Endothelial cell (in vitro differentiated cells): ENCODE measurements at regions not wholly inside any gene's neighbourhood (a gene's known extent, or its start where the extent isn't known, plus 50 kb on each side); places are given as distances from the start of the nearest gene placed in this dataset.
"Not testable (repeated sequence)": the region's sequence is repeated elsewhere in the genome, so short reads cannot be mapped to it uniquely, and the experiment has no call there.

Source experiments
- DNase-seq: peaks from one replicate; pipeline ENCODE4 v3.0.0; 2021; ENCODE audit warnings: low spot score
- H3K27ac Mint-ChIP-seq: one replicate; pipeline ENCODE4 v1.8.0; 2021; ENCODE audit warnings: mixed read lengths, inconsistent platforms; ENCODE audit not compliant: unreplicated experiment
- H3K27me3 Mint-ChIP-seq: one replicate; pipeline ENCODE4 v1.8.0; 2021; ENCODE audit warnings: mild to moderate bottlenecking, moderate library complexity, mixed read lengths, inconsistent platforms; ENCODE audit not compliant: unreplicated experiment
- H3K36me3 Mint-ChIP-seq: one replicate; pipeline ENCODE4 v1.8.0; 2021; ENCODE audit warnings: mild to moderate bottlenecking, low read depth, mixed read lengths, inconsistent platforms; ENCODE audit not compliant: unreplicated experiment
- H3K4me1 Mint-ChIP-seq: one replicate; pipeline ENCODE4 v1.8.0; 2021; ENCODE audit warnings: mild to moderate bottlenecking, mixed read lengths, inconsistent platforms; ENCODE audit not compliant: unreplicated experiment
- H3K4me3 Mint-ChIP-seq: one replicate; pipeline ENCODE4 v1.8.0; 2021; ENCODE audit warnings: mild to moderate bottlenecking, mixed read lengths, inconsistent platforms; ENCODE audit not compliant: unreplicated experiment
- H3K9me3 Mint-ChIP-seq: one replicate; pipeline ENCODE4 v1.8.0; 2021; ENCODE audit warnings: mixed read lengths, inconsistent platforms; ENCODE audit not compliant: unreplicated experiment
- CTCF ChIP-seq: fragments of 200-600 bp; sonication (generic); IDR thresholded peaks from one replicate; pipeline ENCODE4 v1.5.0; 2021; ENCODE audit warnings: antibody characterized with exemption; ENCODE audit not compliant: unreplicated experiment

- Mint-ChIP-seq H3K27me3 (no peaks in the 10 kb centered on the region), H3K9me3 (no peaks in the 10 kb centered on the region), H3K4me3 (no peak overlapping the region), H3K4me1 (no peaks in the 10 kb centered on the region), H3K36me3 (no peaks in the 10 kb centered on the region), H3K27ac (no peak overlapping the region)
- TF ChIP-seq CTCF: no peak
- no peak for DNase-seq
Measured at GRCh38 chr4:135921081-135921480, 1611.2 kb downstream of the PCDH18 start.

- H3K4me1 Mint-ChIP-seq: no peaks in the 10 kb centered on the region
- no peaks in the 10 kb centered on the region for H3K36me3 Mint-ChIP-seq
- H3K4me3 Mint-ChIP-seq: no peak overlapping the region
- H3K9me3 Mint-ChIP-seq: no peaks in the 10 kb centered on the region
- no peak for DNase-seq
- TF ChIP-seq CTCF: no peak
- no peak overlapping the region for H3K27ac Mint-ChIP-seq
- H3K27me3 Mint-ChIP-seq: no peaks in the 10 kb centered on the region
Measured at GRCh38 chr4:135917011-135917410, 1615.3 kb downstream of the PCDH18 start.

GRCh38 chr4:135900956-135901355 is 1631.3 kb downstream of the PCDH18 start:
- Mint-ChIP-seq H3K36me3 (no peaks in the 10 kb centered on the region), H3K27ac (no peak overlapping the region), H3K9me3 (no peaks in the 10 kb centered on the region), H3K4me1 (no peaks in the 10 kb centered on the region), H3K27me3 (no peaks in the 10 kb centered on the region), H3K4me3 (no peak overlapping the region)
- DNase-seq: no peak
- TF ChIP-seq CTCF: no peak

GRCh38 chr4:135864304-135864703 is 1662.7 kb upstream of the PABPC4L start:
- DNase-seq: peak; percentile 59
- not testable (repeated sequence) for H3K9me3 Mint-ChIP-seq, H3K27me3 Mint-ChIP-seq, H3K36me3 Mint-ChIP-seq, H3K4me3 Mint-ChIP-seq, H3K4me1 Mint-ChIP-seq
- peak; percentile 53 for TF ChIP-seq CTCF
- H3K27ac Mint-ChIP-seq: peak overlapping the region; percentile 42

- DNase-seq: no peak
- no peaks in the 10 kb centered on the region for H3K36me3 Mint-ChIP-seq
- H3K9me3 Mint-ChIP-seq: no peaks in the 10 kb centered on the region
- no peak overlapping the region for H3K27ac Mint-ChIP-seq
- H3K4me1 Mint-ChIP-seq: no peaks in the 10 kb centered on the region
- no peak overlapping the region for H3K4me3 Mint-ChIP-seq
- TF ChIP-seq CTCF: no peak
- H3K27me3 Mint-ChIP-seq: no peaks in the 10 kb centered on the region
Measured at GRCh38 chr4:135840781-135841180, 1639.2 kb upstream of the PABPC4L start.
